Loucy (cell line): ENCODE measurements at regions not wholly inside any gene's neighbourhood (a gene's known extent, or its start where the extent isn't known, plus 50 kb on each side); places are given as distances from the start of the nearest gene placed in this dataset.

Experiments
- H2AFZ ChIP-seq: fragments of 200-600 bp; sonication (generic); 2 replicates; pipeline ENCODE4 v1.6.0; 2016; ENCODE audit warnings: antibody characterized with exemption, mild to moderate bottlenecking, low read length, moderate library complexity
- H3F3A ChIP-seq: fragments of 200-600 bp; 2 replicates; pipeline ENCODE4 v1.6.0; 2016; ENCODE audit warnings: antibody characterized with exemption, low read depth, mild to moderate bottlenecking
- H3K27me3 ChIP-seq: fragments of 200-600 bp; sonication (generic); 2 replicates; pipeline ENCODE4 v1.6.1; 2014; ENCODE audit warnings: low read length, mild to moderate bottlenecking; ENCODE audit not compliant: insufficient read depth, poor library complexity, severe bottlenecking
- H3K36me3 ChIP-seq: fragments of 200-600 bp; sonication (generic); 2 replicates; pipeline ENCODE4 v1.6.1; 2016; ENCODE audit warnings: low read length; ENCODE audit not compliant: insufficient read depth
- H3K4me1 ChIP-seq: fragments of 200-600 bp; sonication (generic); 2 replicates; pipeline ENCODE4 v1.5.1; 2014; ENCODE audit warnings: low read length, mild to moderate bottlenecking; ENCODE audit not compliant: insufficient read depth, poor library complexity, severe bottlenecking
- H3K4me2 ChIP-seq: fragments of 200-600 bp; sonication (generic); 2 replicates; pipeline ENCODE4 v1.6.0; 2014; ENCODE audit warnings: antibody characterized with exemption, low read length, low read depth, mild to moderate bottlenecking; ENCODE audit not compliant: poor library complexity, severe bottlenecking
- H3K4me3 ChIP-seq: fragments of 200-600 bp; sonication (generic); 2 replicates; pipeline ENCODE4 v1.5.1; 2014; ENCODE audit warnings: low read length, mild to moderate bottlenecking, mixed read lengths; ENCODE audit not compliant: poor library complexity, severe bottlenecking
- H3K79me2 ChIP-seq: fragments of 200-600 bp; sonication (generic); 2 replicates; pipeline ENCODE4 v1.6.1; 2014; ENCODE audit warnings: low read length; ENCODE audit not compliant: insufficient read depth
- H3K9ac ChIP-seq: fragments of 200-600 bp; sonication (generic); 2 replicates; pipeline ENCODE4 v1.6.0; 2014; ENCODE audit warnings: mild to moderate bottlenecking, low read depth, low read length, moderate library complexity; ENCODE audit not compliant: poor library complexity, severe bottlenecking
- H3K9me2 ChIP-seq: fragments of 200-600 bp; sonication (generic); replicated peaks from 2 replicates; pipeline ENCODE4 v1.6.1; 2016; ENCODE audit warnings: low read depth, low read length, mixed read lengths
- H3K9me3 ChIP-seq: fragments of 200-600 bp; sonication (generic); 2 replicates; pipeline ENCODE4 v1.6.1; 2014; ENCODE audit warnings: mild to moderate bottlenecking, antibody characterized with exemption, low read length, low read depth; ENCODE audit not compliant: insufficient read depth
- H4K20me1 ChIP-seq: fragments of 200-600 bp; sonication (generic); 2 replicates; pipeline ENCODE4 v1.6.0; 2014; ENCODE audit warnings: antibody characterized with exemption, low read length, mild to moderate bottlenecking; ENCODE audit not compliant: insufficient read depth, poor library complexity, severe bottlenecking
- CTCF ChIP-seq: fragments of 200-600 bp; sonication (generic); conservative IDR thresholded peaks from 2 replicates; pipeline ENCODE4 v1.5.1; 2014; ENCODE audit warnings: mild to moderate bottlenecking, antibody characterized with exemption, low read length
- EZH2phosphoT487 ChIP-seq: fragments of 200-600 bp; IDR thresholded peaks from 2 replicates; pipeline ENCODE4 v1.6.1; 2018; ENCODE audit warnings: antibody characterized with exemption, mild to moderate bottlenecking, moderate library complexity, borderline replicate concordance

DNA sequence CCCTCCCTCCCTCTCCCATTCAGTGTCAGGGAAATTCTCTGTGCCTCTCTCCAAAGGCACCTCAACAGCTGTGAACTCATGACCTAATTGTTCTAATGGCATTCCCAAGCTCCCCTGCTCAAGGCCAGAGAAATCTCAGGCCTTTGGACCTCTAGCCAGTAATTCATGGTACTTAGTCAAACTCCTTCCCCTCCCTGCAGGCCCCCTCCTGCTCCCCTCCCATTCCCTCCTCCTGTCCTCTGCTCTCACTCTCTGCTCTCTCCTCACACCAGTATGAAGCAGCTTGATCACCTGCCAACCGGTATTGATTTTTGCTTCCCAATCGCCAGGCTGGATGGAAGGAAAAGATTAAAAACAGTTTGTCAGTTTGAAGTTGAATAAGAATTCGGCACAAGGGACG lies 370.5 kb upstream of the PBX1 start:
- peaks cover 2% of the 10 kb centered on the region; the same call in 1 of the 2 replicates for H3K9me3 ChIP-seq

DNA sequence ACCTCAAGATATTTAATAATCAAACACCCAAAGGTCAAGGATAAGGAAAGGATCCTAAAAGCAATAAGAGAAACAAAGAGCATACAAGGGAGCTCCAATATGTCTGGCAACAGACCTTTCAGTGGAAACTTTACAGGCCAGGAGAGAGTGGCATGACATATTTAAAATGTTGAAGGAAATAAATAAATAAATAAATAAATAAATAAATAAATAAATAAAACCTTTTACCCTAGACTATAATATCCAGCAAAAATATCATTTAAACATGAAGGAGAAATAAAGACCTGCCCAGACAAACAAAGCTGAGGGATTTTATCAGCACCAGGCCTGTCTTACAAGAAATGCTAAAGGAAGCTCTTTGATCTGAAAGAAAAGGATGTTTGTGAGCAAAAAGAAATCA lies 367.8 kb upstream of the PBX1 start:
- Histone ChIP-seq H3K36me3 (no peaks in the 10 kb centered on the region), H3F3A (no peaks in the 10 kb centered on the region), H3K79me2 (no peaks in the 10 kb centered on the region), H4K20me1 (no peaks in the 10 kb centered on the region), H3K4me3 (no peak overlapping the region), H3K27me3 (no peaks in the 10 kb centered on the region), H3K9ac (no peak overlapping the region), H3K4me2 (no peak overlapping the region), H3K9me2 (no peaks in the 10 kb centered on the region), H3K4me1 (no peaks in the 10 kb centered on the region), H2AFZ (no peak overlapping the region), H3K9me3 (peaks cover 2% of the 10 kb centered on the region; the same call in 1 of the 2 replicates)
- TF ChIP-seq CTCF (no peak), EZH2phosphoT487 (no peak)

More for the DNA sequence above, 370.5 kb upstream of the PBX1 start:
- Histone ChIP-seq H3F3A (no peaks in the 10 kb centered on the region), H3K4me3 (no peak overlapping the region), H4K20me1 (no peaks in the 10 kb centered on the region), H3K4me2 (no peak overlapping the region), H2AFZ (no peak overlapping the region), H3K79me2 (no peaks in the 10 kb centered on the region), H3K27me3 (no peaks in the 10 kb centered on the region), H3K36me3 (no peaks in the 10 kb centered on the region), H3K9me2 (no peaks in the 10 kb centered on the region), H3K4me1 (no peaks in the 10 kb centered on the region), H3K9ac (no peak overlapping the region)
- TF ChIP-seq EZH2phosphoT487 = no peak
- TF ChIP-seq CTCF = no peak

DNA sequence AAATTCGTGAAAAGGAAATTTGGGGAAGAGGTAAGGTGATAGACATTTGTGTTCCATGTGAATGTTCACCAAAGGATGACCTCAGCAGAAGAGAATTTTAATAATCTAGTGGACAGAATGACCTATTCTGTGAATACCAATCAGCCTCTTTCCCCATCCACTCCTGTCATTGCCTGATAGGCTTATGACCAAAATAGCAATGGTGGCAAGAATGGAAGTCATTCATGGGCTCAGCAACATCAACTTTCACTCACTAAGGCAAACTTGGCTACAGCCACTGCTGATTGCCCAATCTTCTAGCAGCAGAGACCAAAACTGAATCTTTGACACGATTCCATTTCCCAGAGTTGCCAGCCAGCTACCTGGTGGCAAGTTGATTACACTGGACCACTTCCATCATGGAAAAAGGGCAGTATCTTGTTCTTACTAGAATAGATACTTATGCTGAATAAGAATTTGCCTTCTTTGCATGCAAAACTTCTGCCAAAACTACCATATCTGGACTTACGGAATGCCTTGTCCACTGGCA lies 348.7 kb upstream of the PBX1 start:
- Histone ChIP-seq H3F3A (no peaks in the 10 kb centered on the region), H3K9ac (no peak overlapping the region), H3K79me2 (no peaks in the 10 kb centered on the region), H4K20me1 (no peaks in the 10 kb centered on the region), H2AFZ (no peak overlapping the region), H3K4me1 (no peaks in the 10 kb centered on the region), H3K9me2 (no peaks in the 10 kb centered on the region), H3K27me3 (no peaks in the 10 kb centered on the region), H3K36me3 (no peaks in the 10 kb centered on the region), H3K4me2 (no peak overlapping the region), H3K4me3 (no peak overlapping the region), H3K9me3 (no peaks in the 10 kb centered on the region)
- TF ChIP-seq EZH2phosphoT487 (no peak), CTCF (no peak)
